GM12878 (cell line): ENCODE measurements at regions not wholly inside any gene's neighbourhood (a gene's known extent, or its start where the extent isn't known, plus 50 kb on each side); places are given as distances from the start of the nearest gene placed in this dataset.

Experiments
- EZH2 ChIP-seq: IDR thresholded peaks from 2 replicates; pipeline ENCODE4 v1.6.1; 2012; ENCODE audit warnings: low read depth, mild to moderate bottlenecking, control low read depth, inconsistent platforms, low read length, borderline replicate concordance; ENCODE audit not compliant: control insufficient read depth
- NBN ChIP-seq: fragments of 450-650 bp; IDR thresholded peaks from 2 replicates; pipeline ENCODE4 v1.6.1; 2016
- POLR2A ChIP-seq: IDR thresholded peaks from 2 replicates; pipeline ENCODE4 v1.6.1; 2011; ENCODE audit warnings: low read depth, mild to moderate bottlenecking, low read length
- RAD51 ChIP-seq: fragments of 450-650 bp; IDR thresholded peaks from 2 replicates; pipeline ENCODE4 v1.6.1; 2016; ENCODE audit warnings: moderate library complexity, mild to moderate bottlenecking, inconsistent platforms
- SP1 ChIP-seq: IDR thresholded peaks from one replicate; pipeline ENCODE4 v1.6.1; 2011; ENCODE audit warnings: low read depth, low read length
- TF ChIP-seq, protein P1 (sequence below), 3 experiments: IDR thresholded peaks in 2 of 3; conservative IDR thresholded peaks in 1 of 3; 2 replicates each; pipeline ENCODE4 v1.5.1; 2011; ENCODE audit warnings: low read depth in 3 of 3, low read length in 3 of 3, mild to moderate bottlenecking in 3 of 3, control low read depth in 2 of 3, moderate library complexity in 2 of 3, inconsistent platforms in 1 of 3, mixed read lengths in 1 of 3; ENCODE audit not compliant: control insufficient read depth in 2 of 3, insufficient read depth in 1 of 3; ENCODE audit errors: extremely low read depth in 1 of 3
- TF ChIP-seq, protein P2 (sequence below): fragments of 450-650 bp; IDR thresholded peaks from 2 replicates; pipeline ENCODE4 v1.6.1; 2018; ENCODE audit warnings: mild to moderate bottlenecking, low read depth, moderate library complexity; ENCODE audit not compliant: partially characterized antibody

DNA sequence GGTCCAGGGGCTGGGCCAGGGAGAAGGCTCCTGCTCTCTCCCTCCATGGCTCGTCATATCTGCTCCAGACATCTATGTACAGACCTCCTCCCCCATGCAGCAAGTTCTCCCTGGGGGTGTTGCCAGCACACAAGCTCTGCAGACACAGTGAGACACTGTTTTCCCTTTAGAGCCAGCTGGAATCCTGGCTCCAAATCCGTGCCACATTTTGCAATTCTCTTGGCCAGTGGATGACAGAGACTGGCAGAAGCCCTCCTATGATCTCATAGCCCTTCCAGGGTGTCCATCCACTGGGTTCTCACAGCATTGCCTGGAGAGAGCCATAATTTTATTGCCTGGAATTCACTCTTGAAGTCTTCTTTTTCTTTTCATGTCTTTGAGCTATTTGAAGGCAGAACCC is 203.9 kb downstream of the TLE3 start:
- no peak for TF ChIP-seq EZH2
- TF ChIP-seq NBN = no peak
- no peak for TF ChIP-seq POLR2A
- no peak for TF ChIP-seq SP1
- TF ChIP-seq, protein P1, sequence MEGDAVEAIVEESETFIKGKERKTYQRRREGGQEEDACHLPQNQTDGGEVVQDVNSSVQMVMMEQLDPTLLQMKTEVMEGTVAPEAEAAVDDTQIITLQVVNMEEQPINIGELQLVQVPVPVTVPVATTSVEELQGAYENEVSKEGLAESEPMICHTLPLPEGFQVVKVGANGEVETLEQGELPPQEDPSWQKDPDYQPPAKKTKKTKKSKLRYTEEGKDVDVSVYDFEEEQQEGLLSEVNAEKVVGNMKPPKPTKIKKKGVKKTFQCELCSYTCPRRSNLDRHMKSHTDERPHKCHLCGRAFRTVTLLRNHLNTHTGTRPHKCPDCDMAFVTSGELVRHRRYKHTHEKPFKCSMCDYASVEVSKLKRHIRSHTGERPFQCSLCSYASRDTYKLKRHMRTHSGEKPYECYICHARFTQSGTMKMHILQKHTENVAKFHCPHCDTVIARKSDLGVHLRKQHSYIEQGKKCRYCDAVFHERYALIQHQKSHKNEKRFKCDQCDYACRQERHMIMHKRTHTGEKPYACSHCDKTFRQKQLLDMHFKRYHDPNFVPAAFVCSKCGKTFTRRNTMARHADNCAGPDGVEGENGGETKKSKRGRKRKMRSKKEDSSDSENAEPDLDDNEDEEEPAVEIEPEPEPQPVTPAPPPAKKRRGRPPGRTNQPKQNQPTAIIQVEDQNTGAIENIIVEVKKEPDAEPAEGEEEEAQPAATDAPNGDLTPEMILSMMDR (IDR thresholded peaks at IDR 0.05 in 2 of 3, conservative IDR thresholded peaks at IDR 0.05 in 1 of 3; ENCODE audit: control insufficient read depth in 2 of 3, extremely low read depth in 1 of 3, insufficient read depth in 1 of 3, low read depth in 3 of 3, low read length in 3 of 3) = no peak
- TF ChIP-seq RAD51 = no peak
- TF ChIP-seq, protein P2, sequence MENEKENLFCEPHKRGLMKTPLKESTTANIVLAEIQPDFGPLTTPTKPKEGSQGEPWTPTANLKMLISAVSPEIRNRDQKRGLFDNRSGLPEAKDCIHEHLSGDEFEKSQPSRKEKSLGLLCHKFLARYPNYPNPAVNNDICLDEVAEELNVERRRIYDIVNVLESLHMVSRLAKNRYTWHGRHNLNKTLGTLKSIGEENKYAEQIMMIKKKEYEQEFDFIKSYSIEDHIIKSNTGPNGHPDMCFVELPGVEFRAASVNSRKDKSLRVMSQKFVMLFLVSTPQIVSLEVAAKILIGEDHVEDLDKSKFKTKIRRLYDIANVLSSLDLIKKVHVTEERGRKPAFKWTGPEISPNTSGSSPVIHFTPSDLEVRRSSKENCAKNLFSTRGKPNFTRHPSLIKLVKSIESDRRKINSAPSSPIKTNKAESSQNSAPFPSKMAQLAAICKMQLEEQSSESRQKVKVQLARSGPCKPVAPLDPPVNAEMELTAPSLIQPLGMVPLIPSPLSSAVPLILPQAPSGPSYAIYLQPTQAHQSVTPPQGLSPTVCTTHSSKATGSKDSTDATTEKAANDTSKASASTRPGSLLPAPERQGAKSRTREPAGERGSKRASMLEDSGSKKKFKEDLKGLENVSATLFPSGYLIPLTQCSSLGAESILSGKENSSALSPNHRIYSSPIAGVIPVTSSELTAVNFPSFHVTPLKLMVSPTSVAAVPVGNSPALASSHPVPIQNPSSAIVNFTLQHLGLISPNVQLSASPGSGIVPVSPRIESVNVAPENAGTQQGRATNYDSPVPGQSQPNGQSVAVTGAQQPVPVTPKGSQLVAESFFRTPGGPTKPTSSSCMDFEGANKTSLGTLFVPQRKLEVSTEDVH = no peak
